Spleen (tissue), 11 donors: ENCODE measurements at regions not wholly inside any gene's neighbourhood (a gene's known extent, or its start where the extent isn't known, plus 50 kb on each side); places are given as distances from the start of the nearest gene placed in this dataset.

Experiments used
- DNase-seq: peaks from one replicate; pipeline ENCODE4 v3.0.0-alpha.2; 2020
- H3K27ac ChIP-seq, 8 donors: fragments of 200-600 bp; sonication (generic) in 7 of 8; 1 replicate in 4 of 8; 2 replicates in 4 of 8; pipeline versions ENCODE4 v1.5.0 to v1.8.0; 2016 to 2021; ENCODE audit warnings: inconsistent platforms in 4 of 8, mild to moderate bottlenecking in 4 of 8, moderate library complexity in 1 of 8
- H3K27me3 ChIP-seq, 7 donors: fragments of 200-600 bp; sonication (generic) in 6 of 7; replicated peaks in 1 of 7; 1 replicate in 4 of 7; 2 replicates in 3 of 7; pipeline versions ENCODE4 v1.5.0 to v1.8.0; 2016 to 2021; ENCODE audit warnings: inconsistent platforms in 3 of 7, mild to moderate bottlenecking in 1 of 7
- H3K36me3 ChIP-seq, 6 donors: fragments of 200-600 bp; sonication (generic) in 5 of 6; 1 replicate in 4 of 6; 2 replicates in 2 of 6; pipeline versions ENCODE4 v1.5.0 to v1.8.0; 2016 to 2021; ENCODE audit warnings: inconsistent platforms in 2 of 6
- H3K4me1 ChIP-seq, 6 donors: fragments of 200-600 bp; sonication (generic) in 5 of 6; 1 replicate in 3 of 6; 2 replicates in 3 of 6; pipeline versions ENCODE4 v1.5.0 to v1.8.0; 2016 to 2021; ENCODE audit warnings: inconsistent platforms in 3 of 6
- H3K4me3 ChIP-seq, 8 donors: fragments of 200-600 bp; sonication (generic) in 7 of 8; 1 replicate in 4 of 8; 2 replicates in 4 of 8; pipeline versions ENCODE4 v1.5.0 to v1.8.0; 2016 to 2021; ENCODE audit warnings: inconsistent platforms in 4 of 8, mild to moderate bottlenecking in 4 of 8, moderate library complexity in 2 of 8
- H3K9me3 ChIP-seq, 8 donors: fragments of 200-600 bp; sonication (generic) in 7 of 8; 1 replicate in 4 of 8; 2 replicates in 4 of 8; pipeline versions ENCODE4 v1.5.0 to v1.8.0; 2016 to 2021; ENCODE audit warnings: inconsistent platforms in 4 of 8
- CTCF ChIP-seq, 11 experiments: fragments of 200-600 bp in 7 of 11; fragments of 450-650 bp in 4 of 11; sonication (generic) in 4 of 11; IDR thresholded peaks in 8 of 11; conservative IDR thresholded peaks in 3 of 11; 1 replicate in 7 of 11; 2 replicates in 4 of 11; pipeline versions ENCODE4 v1.4.0 to v1.8.0; 2016 to 2021; ENCODE audit warnings: antibody characterized with exemption in 11 of 11, inconsistent platforms in 4 of 11, mild to moderate bottlenecking in 1 of 11
- POLR2A ChIP-seq, 3 donors: fragments of 450-650 bp; IDR thresholded peaks; one replicate each; pipeline ENCODE4 v1.5.1; 2017; ENCODE audit warnings: antibody characterized with exemption in 3 of 3, mild to moderate bottlenecking in 1 of 3
- POLR2AphosphoS5 ChIP-seq, 3 donors: sonication (generic); formaldehyde crosslinking; IDR thresholded peaks; one replicate each; pipeline ENCODE4 v1.5.1; 2017; ENCODE audit warnings: antibody characterized with exemption in 3 of 3
- WGBS, 5 donors: extraction: QIAGEN DNeasy Blood & Tissue Kit in 3 of 5; methylation state at CpG; one replicate each; pipeline versions ENCODE4 v1.1.5 to v1.1.7; 2013 to 2018; 5-methylcytosine and 5-hydroxymethylcytosine counted together
- intact Hi-C: fragments of 100-400 bp; cut with DNase I; formaldehyde crosslinking; loops from one replicate; pipeline ENCODE4 v1.15.0; 2023; ENCODE audit warnings: low total_unique reads
- donor health status: healthy with polysubstance abuse.
- donor health status: DM: no; HTN: no; CAD: no; lungs with moderate emphysema.
- donor health status: DM: no; HTN: no; CAD: no.
- donor health status: Bipolar disorder and iron deficiency.
- donor health status: healthy.
- donor health status: DM: no; HTN: no; CAD: no.
- donor health status: DM: yes; HTN: yes; CAD: no.

- Histone ChIP-seq H3K27ac (no peak overlapping the region), H3K27me3 (no peaks in the 10 kb centered on the region), H3K36me3 (no peaks in the 10 kb centered on the region), H3K9me3 (peaks cover 0 to 5% (median 0%) of the 10 kb centered on the region in 8 donors), H3K4me3 (no peak overlapping the region), H3K4me1 (no peaks in the 10 kb centered on the region)
- no peak for DNase-seq
- TF ChIP-seq POLR2AphosphoS5 (IDR thresholded peaks at IDR 0.05) (no peak), CTCF (IDR thresholded peaks at IDR 0.05 in 8 of 11, conservative IDR thresholded peaks at IDR 0.05 in 3 of 11) (no peak), POLR2A (IDR thresholded peaks at IDR 0.05) (no peak)
- intact Hi-C loops: no loop called here
- 52 to 75% (median 63%) methylated on average over 3 of the region's 3 CpGs for WGBS, 5 donors
Observed at GRCh38 chr13:72129117-72129516, 262.1 kb upstream of the DACH1 start.

GRCh38 chr13:72127031-72127430, 260.0 kb upstream of the DACH1 start:
- DNase-seq: no peak
- WGBS, 5 donors: 57 to 89% (median 65%) methylated on average over 1 of the region's 1 CpG
- intact Hi-C loops: no loop called here
- Histone ChIP-seq H3K27ac (no peak overlapping the region), H3K27me3 (no peaks in the 10 kb centered on the region), H3K4me1 (no peaks in the 10 kb centered on the region), H3K4me3 (no peak overlapping the region), H3K36me3 (no peaks in the 10 kb centered on the region), H3K9me3 (peaks cover 0 to 5% (median 0%) of the 10 kb centered on the region in 8 donors)
- TF ChIP-seq POLR2AphosphoS5 (IDR thresholded peaks at IDR 0.05) (no peak), CTCF (IDR thresholded peaks at IDR 0.05 in 8 of 11, conservative IDR thresholded peaks at IDR 0.05 in 3 of 11) (no peak), POLR2A (IDR thresholded peaks at IDR 0.05) (no peak)

GRCh38 chr13:72126424-72126823, 259.4 kb upstream of the DACH1 start:
- Histone ChIP-seq H3K9me3 (peaks cover 0 to 5% (median 0%) of the 10 kb centered on the region in 8 donors), H3K4me1 (no peaks in the 10 kb centered on the region), H3K27me3 (no peaks in the 10 kb centered on the region), H3K27ac (no peak overlapping the region), H3K4me3 (no peak overlapping the region), H3K36me3 (no peaks in the 10 kb centered on the region)
- no peak for DNase-seq
- no peak for TF ChIP-seq CTCF (IDR thresholded peaks at IDR 0.05 in 8 of 11, conservative IDR thresholded peaks at IDR 0.05 in 3 of 11)
- no peak for TF ChIP-seq POLR2AphosphoS5 (IDR thresholded peaks at IDR 0.05)
- no peak for TF ChIP-seq POLR2A (IDR thresholded peaks at IDR 0.05)
- intact Hi-C loops: no loop called here
- WGBS, 5 donors: 75 to 84% (median 83%) methylated on average over 2 of the region's 2 CpGs

- no peak overlapping the region for H3K4me3 ChIP-seq
- no peaks in the 10 kb centered on the region for H3K9me3 ChIP-seq
- no peaks in the 10 kb centered on the region for H3K27me3 ChIP-seq
- intact Hi-C loops: no loop called here
- H3K36me3 ChIP-seq: no peaks in the 10 kb centered on the region
- no peak for TF ChIP-seq CTCF (IDR thresholded peaks at IDR 0.05 in 8 of 11, conservative IDR thresholded peaks at IDR 0.05 in 3 of 11)
- TF ChIP-seq POLR2A (IDR thresholded peaks at IDR 0.05): no peak
- TF ChIP-seq POLR2AphosphoS5 (IDR thresholded peaks at IDR 0.05): no peak
- H3K27ac ChIP-seq: no peak overlapping the region
- no peaks in the 10 kb centered on the region for H3K4me1 ChIP-seq
- DNase-seq: no peak
- WGBS, 5 donors: 81 to 91% (median 85%) methylated on average over 3 of the region's 3 CpGs
Observed at GRCh38 chr13:72125561-72125960, 258.6 kb upstream of the DACH1 start.
